Liver (tissue), 8 donors: ENCODE measurements at regions not wholly inside any gene's neighbourhood (a gene's known extent, or its start where the extent isn't known, plus 50 kb on each side); places are given as distances from the start of the nearest gene placed in this dataset.

ENCODE experiments used
- DNase-seq: peaks from one replicate; pipeline ENCODE4 v3.0.0-alpha.2; 2017; ENCODE audit warnings: low spot score
- H3K27ac ChIP-seq, 2 donors: one replicate each; pipeline ENCODE4 v1.7.0; 2013; ENCODE audit warnings: inconsistent platforms in 2 of 2, low read length in 2 of 2, control low read depth in 1 of 2, low read depth in 1 of 2, mild to moderate bottlenecking in 1 of 2
- H3K27me3 ChIP-seq, 4 donors: one replicate each; pipeline versions ENCODE4 v1.6.1 to v1.7.0; 2013; ENCODE audit warnings: low read length in 3 of 4, inconsistent platforms in 1 of 4, mild to moderate bottlenecking in 1 of 4, moderate library complexity in 1 of 4; ENCODE audit not compliant: control insufficient read depth in 4 of 4, insufficient read depth in 4 of 4
- H3K36me3 ChIP-seq, 4 donors: one replicate each; pipeline versions ENCODE4 v1.6.1 to v1.7.0; 2013; ENCODE audit warnings: low read length in 3 of 4, mild to moderate bottlenecking in 3 of 4, low read depth in 1 of 4, moderate library complexity in 1 of 4; ENCODE audit not compliant: control insufficient read depth in 4 of 4, insufficient read depth in 3 of 4
- H3K4me1 ChIP-seq, 4 donors: one replicate each; pipeline versions ENCODE4 v1.6.1 to v1.7.0; 2013; ENCODE audit warnings: low read length in 3 of 4, mild to moderate bottlenecking in 3 of 4, moderate library complexity in 1 of 4; ENCODE audit not compliant: control insufficient read depth in 4 of 4, insufficient read depth in 4 of 4
- H3K4me3 ChIP-seq, 3 donors: one replicate each; pipeline versions ENCODE4 v1.6.1 to v1.7.0; 2013; ENCODE audit warnings: low read length in 3 of 3, control low read depth in 1 of 3, low read depth in 1 of 3, mild to moderate bottlenecking in 1 of 3
- H3K9ac ChIP-seq, 2 donors: one replicate each; pipeline ENCODE4 v1.7.0; 2013; ENCODE audit warnings: low read length in 2 of 2, mild to moderate bottlenecking in 2 of 2, moderate library complexity in 2 of 2, control low read depth in 1 of 2, low read depth in 1 of 2
- H3K9me3 ChIP-seq, 4 donors: one replicate each; pipeline versions ENCODE4 v1.6.1 to v1.7.0; 2013; ENCODE audit warnings: low read length in 3 of 4; ENCODE audit not compliant: control insufficient read depth in 4 of 4
- ATF3 ChIP-seq: IDR thresholded peaks from 2 replicates; pipeline ENCODE4 v1.6.1; 2016; ENCODE audit warnings: antibody characterized with exemption
- CTCF ChIP-seq: fragments of 150-350 bp; IDR thresholded peaks from 2 replicates; pipeline ENCODE4 v1.5.1; 2017; ENCODE audit warnings: improper control_type of control experiment, low read depth, low read length; ENCODE audit not compliant: missing input control
- EGR1 ChIP-seq, 2 donors: IDR thresholded peaks; 2 replicates each; pipeline ENCODE4 v1.6.1; 2016 to 2018; ENCODE audit warnings: antibody characterized with exemption in 2 of 2, low read depth in 2 of 2
- FOXA1 ChIP-seq: IDR thresholded peaks from 2 replicates; pipeline ENCODE4 v1.6.1; 2016; ENCODE audit warnings: antibody characterized with exemption
- FOXA2 ChIP-seq: IDR thresholded peaks from 2 replicates; pipeline ENCODE4 v1.6.1; 2016; ENCODE audit warnings: antibody characterized with exemption
- GABPA ChIP-seq, 2 donors: IDR thresholded peaks in 1 of 2; conservative IDR thresholded peaks in 1 of 2; 2 replicates each; pipeline ENCODE4 v1.6.1; 2016; ENCODE audit warnings: antibody characterized with exemption in 2 of 2, mild to moderate bottlenecking in 1 of 2, moderate library complexity in 1 of 2
- HNF4A ChIP-seq, 2 donors: conservative IDR thresholded peaks; 2 replicates each; pipeline ENCODE4 v1.6.1; 2016; ENCODE audit warnings: antibody characterized with exemption in 2 of 2, mild to moderate bottlenecking in 2 of 2
- HNF4G ChIP-seq: IDR thresholded peaks from 2 replicates; pipeline ENCODE4 v1.6.1; 2016; ENCODE audit warnings: antibody characterized with exemption
- JUND ChIP-seq, 2 donors: IDR thresholded peaks; 2 replicates each; pipeline ENCODE4 v1.6.1; 2016; ENCODE audit warnings: antibody characterized with exemption in 2 of 2
- MAX ChIP-seq: IDR thresholded peaks from 2 replicates; pipeline ENCODE4 v1.6.1; 2016; ENCODE audit warnings: antibody characterized with exemption
- NR2F2 ChIP-seq: IDR thresholded peaks from 2 replicates; pipeline ENCODE4 v1.6.1; 2016; ENCODE audit warnings: antibody characterized with exemption
- RAD21 ChIP-seq, 2 donors: IDR thresholded peaks; 2 replicates each; pipeline ENCODE4 v1.6.1; 2016; ENCODE audit warnings: antibody characterized with exemption in 2 of 2, mild to moderate bottlenecking in 2 of 2
- SP1 ChIP-seq: IDR thresholded peaks from 2 replicates; pipeline ENCODE4 v1.6.1; 2018; ENCODE audit warnings: antibody characterized with exemption, mild to moderate bottlenecking
- TAF1 ChIP-seq: conservative IDR thresholded peaks from 2 replicates; pipeline ENCODE4 v1.6.1; 2016; ENCODE audit warnings: antibody characterized with exemption, mild to moderate bottlenecking
- WGBS: extraction: QIAGEN DNeasy Blood & Tissue Kit; methylation state at CpG from one replicate; pipeline ENCODE4 v1.1.7; 2013; 5-methylcytosine and 5-hydroxymethylcytosine counted together
- donor health status: healthy.
- donor health status: healthy.
- donor health status: healthy.
- donor health status: healthy.
- donor health status: healthy.

- Histone ChIP-seq H3K9ac (no peak overlapping the region), H3K4me1 (no peaks in the 10 kb centered on the region), H3K4me3 (no peak overlapping the region), H3K27me3 (no peaks in the 10 kb centered on the region), H3K9me3 (peaks cover 0 to 8% (median 4%) of the 10 kb centered on the region in 4 donors), H3K36me3 (no peaks in the 10 kb centered on the region), H3K27ac (no peak overlapping the region)
- DNase-seq: no peak
- TF ChIP-seq FOXA2 (no peak), FOXA1 (no peak), HNF4A (conservative IDR thresholded peaks at IDR 0.05) (no peak)
- 79% methylated on average over 28 of the region's 28 CpGs for WGBS
Observed at GRCh38 chr16:88290850-88291830, 91.6 kb upstream of the ZNF469 start.

- 84% methylated on average over 19 of the region's 19 CpGs for WGBS
- DNase-seq: no peak
- Histone ChIP-seq H3K27ac (no peak overlapping the region), H3K27me3 (no peaks in the 10 kb centered on the region), H3K4me1 (no peaks in the 10 kb centered on the region), H3K4me3 (no peak overlapping the region), H3K9ac (no peak overlapping the region), H3K36me3 (no peaks in the 10 kb centered on the region), H3K9me3 (peaks cover 0 to 5% (median 2%) of the 10 kb centered on the region in 4 donors)
- TF ChIP-seq JUND (IDR thresholded peaks at IDR 0.05) (no peak), RAD21 (IDR thresholded peaks at IDR 0.05) (no peak), FOXA1 (no peak), CTCF (no peak), FOXA2 (no peak), ATF3 (no peak), NR2F2 (no peak), HNF4G (no peak), MAX (no peak), GABPA (IDR thresholded peaks at IDR 0.05 in 1 of 2, conservative IDR thresholded peaks at IDR 0.05 in 1 of 2) (no peak), EGR1 (IDR thresholded peaks at IDR 0.05; ENCODE audit: low read depth in 2 of 2) (no peak), TAF1 (no peak)
Observed at GRCh38 chr16:88292007-88292970, 90.5 kb upstream of the ZNF469 start.

- Histone ChIP-seq H3K4me1 (no peaks in the 10 kb centered on the region), H3K4me3 (no peak overlapping the region), H3K9me3 (peaks cover 0 to 5% (median 2%) of the 10 kb centered on the region in 4 donors), H3K27ac (no peak overlapping the region), H3K36me3 (no peaks in the 10 kb centered on the region), H3K27me3 (no peaks in the 10 kb centered on the region), H3K9ac (no peak overlapping the region)
- no peak for TF ChIP-seq SP1
- TF ChIP-seq ATF3: no peak
- TF ChIP-seq FOXA1: no peak
- no peak for TF ChIP-seq TAF1
- no peak for TF ChIP-seq RAD21 (IDR thresholded peaks at IDR 0.05)
- no peak for TF ChIP-seq NR2F2
- TF ChIP-seq HNF4A (conservative IDR thresholded peaks at IDR 0.05): no peak
- WGBS: 87% methylated on average over 4 of the region's 4 CpGs
- no peak for DNase-seq
Observed at GRCh38 chr16:88293097-88293496, 89.7 kb upstream of the ZNF469 start.
